ENCODE measurements at regions not wholly inside any gene's neighbourhood (a gene's known extent, or its start where the extent isn't known, plus 50 kb on each side); places are given as distances from the start of the nearest gene placed in this dataset.

- Histone ChIP-seq H3K27ac (no peak overlapping the region), H3K27me3 (no peaks in the 10 kb centered on the region), H3K4me1 (no peaks in the 10 kb centered on the region), H3K4me3 (no peak overlapping the region), H3K36me3 (no peaks in the 10 kb centered on the region), H3K9me3 (no peaks in the 10 kb centered on the region)
- intact Hi-C loops (cut with DNase I; ENCODE audit: low total_unique reads): no loop called here
- TF ChIP-seq CTCF (IDR thresholded peaks at IDR 0.05): no peak
- DNase-seq: no peak
Observed at GRCh38 chr3:8200996-8201395, 300.6 kb upstream of the LMCD1 start.

- Histone ChIP-seq H3K9me3 (no peaks in the 10 kb centered on the region), H3K4me3 (no peak overlapping the region), H3K27ac (no peak overlapping the region), H3K36me3 (no peaks in the 10 kb centered on the region), H3K4me1 (no peaks in the 10 kb centered on the region), H3K27me3 (no peaks in the 10 kb centered on the region)
- TF ChIP-seq CTCF (IDR thresholded peaks at IDR 0.05): no peak
- intact Hi-C loops (cut with DNase I; ENCODE audit: low total_unique reads): no loop called here
- no peak for DNase-seq
Observed at GRCh38 chr3:8201886-8202285, 299.7 kb upstream of the LMCD1 start.

GRCh38 chr3:8204331-8204730, 297.3 kb upstream of the LMCD1 start:
- Histone ChIP-seq H3K27ac (no peak overlapping the region), H3K9me3 (no peaks in the 10 kb centered on the region), H3K4me3 (no peak overlapping the region), H3K36me3 (no peaks in the 10 kb centered on the region), H3K27me3 (no peaks in the 10 kb centered on the region), H3K4me1 (no peaks in the 10 kb centered on the region)
- no peak for TF ChIP-seq CTCF (IDR thresholded peaks at IDR 0.05)
- intact Hi-C loops (cut with DNase I; ENCODE audit: low total_unique reads): no loop called here
- DNase-seq: no peak

GRCh38 chr3:8204853-8205650, 296.6 kb upstream of the LMCD1 start:
- no peak overlapping the region for H3K27ac ChIP-seq
- H3K9me3 ChIP-seq: no peaks in the 10 kb centered on the region
- H3K27me3 ChIP-seq: no peaks in the 10 kb centered on the region
- no peak overlapping the region for H3K4me3 ChIP-seq
- no peaks in the 10 kb centered on the region for H3K4me1 ChIP-seq
- H3K36me3 ChIP-seq: no peaks in the 10 kb centered on the region
- no peak for TF ChIP-seq CTCF (IDR thresholded peaks at IDR 0.05)
- intact Hi-C loops (cut with DNase I; ENCODE audit: low total_unique reads): no loop called here
- DNase-seq: no peak

- no peaks in the 10 kb centered on the region for H3K27me3 ChIP-seq
- intact Hi-C loops (cut with DNase I; ENCODE audit: low total_unique reads): no loop called here
- peaks cover 0 to 5% (median 0%) of the 10 kb centered on the region in 4 donors for H3K4me1 ChIP-seq
- H3K9me3 ChIP-seq: no peaks in the 10 kb centered on the region
- DNase-seq: no peak
- no peaks in the 10 kb centered on the region for H3K36me3 ChIP-seq
- no peak overlapping the region for H3K4me3 ChIP-seq
- H3K27ac ChIP-seq: no peak overlapping the region
- no peak for TF ChIP-seq CTCF (IDR thresholded peaks at IDR 0.05)
Observed at GRCh38 chr3:8205881-8206280, 295.7 kb upstream of the LMCD1 start.
